ENCODE measurements at regions not wholly inside any gene's neighbourhood (a gene's known extent, or its start where the extent isn't known, plus 50 kb on each side); places are given as distances from the start of the nearest gene placed in this dataset.
"Not testable (repeated sequence)": the region's sequence is repeated elsewhere in the genome, so short reads cannot be mapped to it uniquely, and the experiment has no call there.

DNA sequence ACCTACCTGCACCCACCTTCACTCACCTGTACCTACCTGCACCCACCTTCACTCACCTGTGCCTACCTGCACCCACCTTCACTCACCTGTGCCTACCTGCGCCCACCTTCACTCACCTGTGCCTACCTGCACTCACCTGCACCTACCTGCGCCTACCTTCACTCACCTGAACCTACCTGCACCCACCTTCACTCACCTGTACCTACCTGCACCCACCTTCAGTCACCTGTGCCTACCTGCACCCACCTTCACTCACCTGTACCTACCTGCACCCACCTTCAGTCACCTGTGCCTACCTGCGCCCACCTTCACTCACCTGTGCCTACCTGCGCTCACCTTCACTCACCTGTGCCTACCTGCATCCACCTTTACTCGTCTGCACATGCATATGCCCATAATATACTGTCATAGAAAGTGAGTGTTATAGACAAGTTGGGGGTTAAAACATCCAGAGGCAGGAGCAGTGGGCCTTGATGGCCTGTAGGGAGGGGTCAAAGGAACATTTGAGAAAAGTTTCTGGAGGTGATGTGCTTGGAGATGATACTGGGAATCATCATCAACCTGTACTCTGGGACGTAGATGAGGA is 232.9 kb upstream of the ZFP64 start:
- not testable (repeated sequence) for TF ChIP-seq POLR2AphosphoS5 (IDR thresholded peaks at IDR 0.05; ENCODE audit: low read depth, low read length); SIN3A (IDR thresholded peaks at IDR 0.05; ENCODE audit: borderline replicate concordance, insufficient read depth, low read depth, low read length); TCF7L2 (IDR thresholded peaks at IDR 0.05; ENCODE audit: low read depth, low read length)
- TF ChIP-seq, protein P1, sequence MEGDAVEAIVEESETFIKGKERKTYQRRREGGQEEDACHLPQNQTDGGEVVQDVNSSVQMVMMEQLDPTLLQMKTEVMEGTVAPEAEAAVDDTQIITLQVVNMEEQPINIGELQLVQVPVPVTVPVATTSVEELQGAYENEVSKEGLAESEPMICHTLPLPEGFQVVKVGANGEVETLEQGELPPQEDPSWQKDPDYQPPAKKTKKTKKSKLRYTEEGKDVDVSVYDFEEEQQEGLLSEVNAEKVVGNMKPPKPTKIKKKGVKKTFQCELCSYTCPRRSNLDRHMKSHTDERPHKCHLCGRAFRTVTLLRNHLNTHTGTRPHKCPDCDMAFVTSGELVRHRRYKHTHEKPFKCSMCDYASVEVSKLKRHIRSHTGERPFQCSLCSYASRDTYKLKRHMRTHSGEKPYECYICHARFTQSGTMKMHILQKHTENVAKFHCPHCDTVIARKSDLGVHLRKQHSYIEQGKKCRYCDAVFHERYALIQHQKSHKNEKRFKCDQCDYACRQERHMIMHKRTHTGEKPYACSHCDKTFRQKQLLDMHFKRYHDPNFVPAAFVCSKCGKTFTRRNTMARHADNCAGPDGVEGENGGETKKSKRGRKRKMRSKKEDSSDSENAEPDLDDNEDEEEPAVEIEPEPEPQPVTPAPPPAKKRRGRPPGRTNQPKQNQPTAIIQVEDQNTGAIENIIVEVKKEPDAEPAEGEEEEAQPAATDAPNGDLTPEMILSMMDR (IDR thresholded peaks at IDR 0.05), result not testable (repeated sequence)
- TF ChIP-seq, protein P2, sequence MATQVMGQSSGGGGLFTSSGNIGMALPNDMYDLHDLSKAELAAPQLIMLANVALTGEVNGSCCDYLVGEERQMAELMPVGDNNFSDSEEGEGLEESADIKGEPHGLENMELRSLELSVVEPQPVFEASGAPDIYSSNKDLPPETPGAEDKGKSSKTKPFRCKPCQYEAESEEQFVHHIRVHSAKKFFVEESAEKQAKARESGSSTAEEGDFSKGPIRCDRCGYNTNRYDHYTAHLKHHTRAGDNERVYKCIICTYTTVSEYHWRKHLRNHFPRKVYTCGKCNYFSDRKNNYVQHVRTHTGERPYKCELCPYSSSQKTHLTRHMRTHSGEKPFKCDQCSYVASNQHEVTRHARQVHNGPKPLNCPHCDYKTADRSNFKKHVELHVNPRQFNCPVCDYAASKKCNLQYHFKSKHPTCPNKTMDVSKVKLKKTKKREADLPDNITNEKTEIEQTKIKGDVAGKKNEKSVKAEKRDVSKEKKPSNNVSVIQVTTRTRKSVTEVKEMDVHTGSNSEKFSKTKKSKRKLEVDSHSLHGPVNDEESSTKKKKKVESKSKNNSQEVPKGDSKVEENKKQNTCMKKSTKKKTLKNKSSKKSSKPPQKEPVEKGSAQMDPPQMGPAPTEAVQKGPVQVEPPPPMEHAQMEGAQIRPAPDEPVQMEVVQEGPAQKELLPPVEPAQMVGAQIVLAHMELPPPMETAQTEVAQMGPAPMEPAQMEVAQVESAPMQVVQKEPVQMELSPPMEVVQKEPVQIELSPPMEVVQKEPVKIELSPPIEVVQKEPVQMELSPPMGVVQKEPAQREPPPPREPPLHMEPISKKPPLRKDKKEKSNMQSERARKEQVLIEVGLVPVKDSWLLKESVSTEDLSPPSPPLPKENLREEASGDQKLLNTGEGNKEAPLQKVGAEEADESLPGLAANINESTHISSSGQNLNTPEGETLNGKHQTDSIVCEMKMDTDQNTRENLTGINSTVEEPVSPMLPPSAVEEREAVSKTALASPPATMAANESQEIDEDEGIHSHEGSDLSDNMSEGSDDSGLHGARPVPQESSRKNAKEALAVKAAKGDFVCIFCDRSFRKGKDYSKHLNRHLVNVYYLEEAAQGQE (IDR thresholded peaks at IDR 0.05; ENCODE audit: insufficient read depth in 1 of 2, low read depth in 2 of 2, low read length in 1 of 2), result not testable (repeated sequence)
